ENCODE measurements at regions not wholly inside any gene's neighbourhood (a gene's known extent, or its start where the extent isn't known, plus 50 kb on each side); places are given as distances from the start of the nearest gene placed in this dataset.

- H3K27ac ChIP-seq (ENCODE audit: insufficient read depth, low read depth, low read length) = no peak overlapping the region
- intact Hi-C loops (cut with micrococcal nuclease) (no loop called here), dilution Hi-C loops (cut with MboI; ENCODE audit: extremely low pct_ligation_motif_present, low sequenced_read_pairs) (no loop called here)
- H3K4me1 ChIP-seq (ENCODE audit: control insufficient read depth, extremely low read depth, insufficient read depth, low read length) = no peaks in the 10 kb centered on the region
- no peaks in the 10 kb centered on the region for H3K27me3 ChIP-seq (ENCODE audit: control insufficient read depth in 2 of 2, insufficient read depth in 2 of 2, low read length in 2 of 2)
- TF ChIP-seq GATA2 (IDR thresholded peaks at IDR 0.05; ENCODE audit: insufficient read depth, insufficient read length, low read depth, low read length) (no peak), MAX (IDR thresholded peaks at IDR 0.05; ENCODE audit: insufficient read depth, insufficient read length) (no peak), MYC (IDR thresholded peaks at IDR 0.05; ENCODE audit: low read depth, low read length) (no peak), CTCF (IDR thresholded peaks at IDR 0.05; ENCODE audit: extremely low read depth in 1 of 2, insufficient read depth in 1 of 2, low read depth in 1 of 2, low read length in 2 of 2) (no peak), EZH2 (IDR thresholded peaks at IDR 0.05; ENCODE audit: borderline replicate concordance, low read depth, low read length, severe bottlenecking) (no peak), JUN (IDR thresholded peaks at IDR 0.05; ENCODE audit: borderline replicate concordance, insufficient read depth, insufficient read length, low read depth) (no peak), POLR2AphosphoS5 (IDR thresholded peaks at IDR 0.05; ENCODE audit: insufficient read depth, low read depth, low read length) (no peak)
- H3K9me3 ChIP-seq (replicated peaks; ENCODE audit: control insufficient read depth, insufficient read depth, low read length) = no peaks in the 10 kb centered on the region
- H3K9ac ChIP-seq (replicated peaks; ENCODE audit: extremely low read depth, insufficient read depth, low read length) = no peak overlapping the region
- H3K9me1 ChIP-seq (replicated peaks; ENCODE audit: control insufficient read depth, extremely low read depth, insufficient read depth, low read length) = no peaks in the 10 kb centered on the region
- H2AFZ ChIP-seq (ENCODE audit: low read depth, low read length) = no peak overlapping the region
- no peak for DNase-seq (ENCODE audit: low read depth, low spot score)
- BruUV-seq (replicated peaks) = no TSS peak
- FAIRE-seq = no peak
- H3K4me3 ChIP-seq (replicated peaks in 1 of 3; ENCODE audit: insufficient read depth in 1 of 3, low read depth in 1 of 3, low read length in 3 of 3) = no peak overlapping the region
- no peak overlapping the region for H3K4me2 ChIP-seq (ENCODE audit: insufficient read depth, low read length)
- CTCF ChIA-PET = no interaction called here
- no peaks in the 10 kb centered on the region for H3K36me3 ChIP-seq (ENCODE audit: control insufficient read depth in 2 of 2, extremely low read depth in 1 of 2, insufficient read depth in 2 of 2, low read length in 2 of 2)
- H4K20me1 ChIP-seq (replicated peaks; ENCODE audit: control insufficient read depth, extremely low read depth, insufficient read depth, low read length) = no peaks in the 10 kb centered on the region
- POLR2A ChIA-PET = no interaction called here
- no peaks in the 10 kb centered on the region for H3K79me2 ChIP-seq (ENCODE audit: control insufficient read depth, insufficient read depth, low read length)
Measured at GRCh38 chrX:44731160-44731559, 112.7 kb upstream of the DUSP21 start.
